ENCODE measurements at regions not wholly inside any gene's neighbourhood (a gene's known extent, or its start where the extent isn't known, plus 50 kb on each side); places are given as distances from the start of the nearest gene placed in this dataset.

DNA sequence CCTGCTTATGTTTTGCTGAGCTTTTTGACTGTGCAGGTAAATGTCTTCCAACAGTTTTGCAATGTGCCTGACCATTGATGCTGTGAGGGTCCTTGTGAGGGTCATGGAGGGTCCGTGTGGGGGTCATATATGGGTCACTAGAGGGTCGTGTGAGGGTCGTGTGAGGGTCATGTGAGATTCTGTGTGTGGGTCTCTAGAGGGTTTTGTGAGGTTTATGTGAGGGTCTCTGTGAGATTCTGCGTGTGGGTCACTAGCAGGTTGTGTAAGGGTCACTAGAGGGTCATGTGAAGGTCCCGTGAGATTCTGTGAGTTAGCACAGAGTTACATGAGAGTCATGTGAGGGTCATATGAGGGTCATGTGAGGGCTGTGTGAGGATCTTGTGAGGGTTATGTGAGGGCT lies 263.9 kb upstream of the B3GAT1 start:
- DNase-seq (ENCODE audit: low read depth in 2 of 2, low spot score in 1 of 2), result no peak

DNA sequence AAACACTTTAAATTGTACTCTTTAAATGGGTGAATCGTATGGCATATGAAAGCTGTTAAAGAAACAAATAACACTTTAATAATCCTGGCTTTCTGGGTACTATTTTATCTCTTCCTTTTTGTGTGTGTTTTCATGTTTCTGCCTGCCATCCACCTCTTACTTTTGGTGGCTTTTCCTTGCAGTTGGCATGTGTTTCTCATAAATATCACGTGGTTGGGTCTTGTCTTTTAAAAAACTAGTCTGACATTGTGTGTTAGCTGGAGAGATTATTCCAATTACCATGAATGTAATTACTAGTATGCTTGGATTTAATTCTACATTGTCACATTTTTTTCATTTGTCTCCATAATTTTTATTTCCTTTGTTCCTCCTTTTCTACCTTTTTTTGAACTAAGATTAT lies 262.9 kb upstream of the B3GAT1 start:
- DNase-seq (ENCODE audit: low read depth in 2 of 2, low spot score in 1 of 2), result no peak

DNA sequence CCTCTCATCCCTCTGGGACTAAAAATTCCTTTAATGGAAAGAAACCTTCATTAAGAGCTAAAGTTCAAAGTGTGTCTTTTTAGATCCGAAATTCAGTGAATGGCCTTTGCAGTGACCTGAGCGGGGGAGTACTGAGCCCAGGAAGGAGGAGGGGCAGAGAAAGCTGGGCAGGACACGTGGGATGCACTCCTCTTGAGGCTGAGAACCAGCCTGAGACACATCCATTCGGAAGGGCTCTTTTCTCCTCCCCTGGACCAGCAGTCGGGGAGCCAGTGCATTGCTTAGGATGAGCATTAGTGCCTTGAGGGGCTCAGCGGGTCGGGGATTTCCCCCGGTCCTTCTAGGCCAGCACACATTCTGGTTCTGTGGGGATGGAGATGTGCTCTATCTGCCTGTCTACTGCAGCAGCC lies 258.9 kb upstream of the B3GAT1 start:
- DNase-seq (ENCODE audit: low read depth in 2 of 2, low spot score in 1 of 2), result no peak

DNA sequence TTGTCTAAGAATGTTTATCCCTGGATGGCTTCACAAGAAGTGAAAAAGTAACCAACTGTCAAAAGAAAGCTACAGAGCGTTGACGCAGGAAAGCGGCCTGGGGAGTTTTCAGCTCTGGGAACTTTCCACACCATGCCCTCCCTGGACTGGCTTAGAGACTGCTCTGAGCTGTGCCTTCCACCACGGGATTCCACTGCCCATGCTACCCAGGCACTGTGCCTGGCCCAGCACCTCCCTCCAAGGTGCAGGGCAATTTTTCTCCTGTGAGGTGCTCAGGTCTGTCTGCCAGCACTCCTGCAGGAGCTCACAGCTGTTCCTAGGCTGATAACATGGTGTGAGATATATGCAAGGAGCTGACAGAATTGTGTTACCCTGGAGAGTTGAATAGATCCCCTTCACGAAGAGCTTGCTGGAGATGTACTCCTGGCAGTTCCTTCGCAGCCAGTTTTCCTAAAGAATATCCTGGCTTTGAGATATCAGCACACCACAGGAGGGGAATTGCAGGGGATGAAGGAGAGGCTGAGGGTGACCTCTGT lies 258.3 kb upstream of the B3GAT1 start:
- DNase-seq (ENCODE audit: low read depth in 2 of 2, low spot score in 1 of 2), result no peak

DNA sequence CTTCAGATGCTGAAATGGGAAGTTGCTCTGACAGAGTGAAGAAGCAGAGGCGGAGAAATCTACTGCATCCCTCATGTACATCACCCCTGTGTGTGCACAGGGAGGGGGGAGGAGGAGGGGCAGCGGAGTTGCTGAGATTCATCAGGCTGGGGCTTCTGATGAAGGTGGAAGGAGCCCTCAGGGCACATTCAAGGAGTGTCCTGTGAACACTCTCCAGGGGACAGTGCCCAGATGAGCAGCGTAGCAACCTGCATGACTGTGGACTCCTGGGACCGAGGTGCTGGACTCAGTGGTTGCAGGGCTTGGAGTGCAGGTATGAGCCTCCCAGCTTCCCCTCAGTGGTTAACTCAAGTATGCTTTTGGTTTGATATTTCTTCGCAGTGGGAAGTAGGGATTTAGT lies 257.8 kb upstream of the B3GAT1 start:
- DNase-seq (ENCODE audit: low read depth in 2 of 2, low spot score in 1 of 2), result no peak

DNA sequence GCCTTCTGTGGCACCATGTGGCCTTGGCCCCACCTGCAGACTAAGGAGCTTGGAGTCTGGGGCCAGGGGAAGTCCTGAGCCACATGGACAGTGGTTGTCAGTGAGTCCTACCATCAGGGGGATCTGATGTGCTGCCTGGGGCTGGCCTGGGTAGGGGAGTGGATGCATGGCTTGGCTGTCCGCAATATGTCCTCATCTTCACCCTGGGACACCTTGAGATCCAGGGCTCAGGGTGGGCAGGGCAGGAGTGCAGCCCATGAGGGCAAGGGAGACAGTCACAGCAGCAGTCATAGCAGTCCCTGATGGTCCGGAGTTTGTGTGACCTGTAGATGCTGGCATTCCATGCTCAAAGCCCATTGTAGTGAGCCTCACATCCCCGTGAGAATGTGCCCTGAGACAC lies 256.8 kb upstream of the B3GAT1 start:
- no peak for DNase-seq (ENCODE audit: low read depth in 2 of 2, low spot score in 1 of 2)

DNA sequence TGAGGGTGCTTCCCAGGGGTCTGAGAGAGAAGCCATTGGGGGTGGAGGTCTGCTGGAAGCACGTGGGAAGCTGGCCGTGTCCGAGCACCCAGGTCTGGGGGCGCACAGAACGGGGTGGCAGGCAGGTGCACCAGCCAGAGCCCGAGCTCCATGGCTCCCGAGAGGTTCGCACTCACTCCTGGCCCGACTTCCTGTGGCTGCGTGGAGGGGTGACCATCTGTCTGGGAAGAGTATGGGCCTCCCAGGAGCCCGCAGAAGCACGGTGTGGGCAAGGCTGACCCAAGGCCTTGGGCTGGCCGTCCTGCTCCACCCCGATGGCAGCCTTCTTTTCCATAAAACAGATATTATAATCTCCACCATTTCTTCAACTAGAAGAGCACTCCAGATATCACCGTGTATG lies 256.0 kb upstream of the B3GAT1 start:
- DNase-seq (ENCODE audit: low read depth in 2 of 2, low spot score in 1 of 2), result no peak

DNA sequence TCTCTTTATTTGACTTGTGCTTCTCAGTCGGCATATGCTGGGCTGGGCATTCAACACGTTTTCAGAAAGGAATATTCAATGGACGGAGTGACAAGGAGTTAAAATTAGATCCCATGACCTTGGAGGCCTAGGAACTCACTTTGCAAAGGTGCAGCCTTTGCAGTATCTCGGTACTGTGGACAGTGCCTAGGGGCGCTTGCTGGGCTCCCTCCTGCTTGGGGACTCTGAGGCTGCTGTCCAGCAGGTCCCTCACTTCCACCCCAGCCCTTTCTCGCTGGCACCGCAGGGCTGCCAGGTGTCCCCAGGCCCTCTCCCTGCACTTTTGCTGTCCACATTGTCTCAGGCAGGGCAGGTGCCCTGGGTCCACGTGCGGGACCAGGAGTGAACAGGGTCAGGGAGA lies 255.5 kb upstream of the B3GAT1 start:
- DNase-seq (ENCODE audit: low read depth in 2 of 2, low spot score in 1 of 2), result no peak

DNA sequence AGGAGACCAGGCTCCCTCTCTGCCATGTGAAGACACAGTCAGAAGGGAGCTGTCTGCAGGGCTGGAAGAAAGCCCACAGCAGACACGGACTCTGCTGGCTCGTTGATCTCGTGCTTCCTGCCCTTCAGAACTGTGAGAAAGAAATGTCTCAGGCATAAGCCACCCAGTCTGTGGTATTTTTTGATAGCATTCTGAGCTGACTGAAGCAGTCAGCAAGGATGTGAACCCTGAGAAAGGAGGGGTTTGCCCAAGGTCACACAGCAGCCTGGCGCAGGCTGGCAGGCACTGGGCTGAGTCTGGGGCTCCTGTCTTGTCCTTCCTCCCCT lies 255.1 kb upstream of the B3GAT1 start:
- no peak for DNase-seq (ENCODE audit: low read depth in 2 of 2, low spot score in 1 of 2)

DNA sequence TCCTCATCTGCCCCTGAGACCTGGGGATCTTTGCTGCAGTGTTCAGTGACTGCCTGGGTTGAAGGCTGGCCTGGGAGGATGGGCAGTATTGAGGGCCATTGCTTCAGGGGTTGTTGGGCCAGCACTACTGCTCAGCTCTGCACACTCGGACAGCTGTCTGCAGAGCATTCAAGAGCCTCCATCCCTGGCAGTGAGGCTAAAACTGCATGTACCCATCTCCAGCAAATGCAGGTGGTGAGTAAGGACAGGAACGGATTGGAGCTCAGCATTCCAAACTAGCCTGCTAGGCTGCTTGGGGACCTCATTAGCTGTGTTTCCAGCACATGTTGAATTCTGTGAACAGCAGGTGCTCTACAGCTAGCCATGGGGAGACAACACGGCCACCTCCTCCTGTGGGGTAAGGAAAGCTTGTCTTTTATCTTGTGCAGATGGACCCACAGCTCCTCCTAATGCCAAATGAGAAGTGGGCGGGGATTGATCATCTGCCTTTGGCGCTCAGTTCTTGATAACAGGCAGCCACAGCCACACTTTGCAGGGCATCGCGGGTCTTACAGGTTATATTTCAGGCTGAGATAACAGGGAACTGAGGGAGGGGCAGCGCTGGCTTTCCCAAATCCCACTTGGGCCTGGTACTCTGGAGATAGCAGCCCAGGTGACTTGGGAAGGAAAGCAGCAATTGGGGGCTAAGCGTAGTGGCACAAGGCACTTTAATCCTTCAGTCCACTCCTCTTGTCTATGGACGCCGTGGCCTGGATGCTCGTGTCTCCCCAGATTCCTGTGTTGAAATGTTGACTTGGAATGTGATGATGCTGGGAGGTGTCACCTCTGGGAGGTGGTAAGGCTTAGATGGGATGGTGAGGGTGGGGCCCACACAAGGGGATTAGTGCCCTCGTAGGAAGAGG lies 254.5 kb upstream of the B3GAT1 start:
- no peak for DNase-seq (ENCODE audit: low read depth in 2 of 2, low spot score in 1 of 2)

DNA sequence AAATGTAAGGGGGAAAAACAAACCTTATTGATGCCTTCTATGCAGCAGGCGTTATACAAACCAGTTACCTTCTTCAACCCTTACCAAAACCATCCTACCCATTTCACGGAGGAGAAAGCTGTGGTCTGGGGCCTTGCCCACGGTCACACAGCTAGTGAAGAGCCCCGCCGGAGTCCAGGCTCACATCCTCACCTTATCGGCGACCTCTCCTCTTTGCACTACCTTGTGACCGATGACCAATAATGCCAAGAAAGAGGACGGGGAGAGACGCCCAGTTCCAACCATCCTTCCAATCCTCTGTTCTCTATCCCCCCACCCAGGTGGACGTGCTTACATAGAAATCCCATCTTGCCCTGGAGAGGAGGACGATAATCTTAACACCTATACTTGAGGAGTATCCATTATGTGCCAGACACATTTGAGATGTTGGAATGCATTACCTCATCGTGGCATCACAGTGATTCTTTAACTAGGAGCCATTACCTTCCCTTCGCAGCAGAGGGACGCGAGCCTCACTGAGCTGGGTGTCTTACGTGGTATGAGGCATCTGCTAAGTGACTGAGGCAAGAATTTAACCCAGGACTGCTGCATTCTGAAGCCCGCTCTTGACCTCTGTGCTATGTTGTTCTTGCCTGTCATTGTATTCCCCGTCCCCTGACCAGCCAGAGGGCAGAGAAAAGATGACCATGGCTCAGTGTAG lies 253.7 kb upstream of the B3GAT1 start:
- no peak for DNase-seq (ENCODE audit: low read depth in 2 of 2, low spot score in 1 of 2)

DNA sequence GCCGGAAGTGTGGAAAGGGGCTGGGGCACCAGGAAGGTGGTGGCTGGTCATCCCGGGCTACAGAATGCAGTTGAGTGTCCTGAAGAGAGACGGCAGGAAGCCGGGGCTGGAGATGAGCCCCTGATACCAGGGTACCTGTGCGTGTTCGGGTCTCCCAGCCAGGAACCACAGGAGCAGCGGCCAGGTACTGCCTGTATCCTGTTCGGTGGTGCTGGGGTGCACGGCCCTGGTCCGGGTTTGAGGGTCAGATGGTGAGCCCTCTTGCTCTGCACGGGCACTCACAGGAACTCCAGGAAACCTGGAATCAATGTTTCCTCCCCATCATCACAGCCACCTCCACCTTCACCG lies 253.1 kb upstream of the B3GAT1 start:
- DNase-seq (ENCODE audit: low read depth in 2 of 2, low spot score in 1 of 2), result no peak

DNA sequence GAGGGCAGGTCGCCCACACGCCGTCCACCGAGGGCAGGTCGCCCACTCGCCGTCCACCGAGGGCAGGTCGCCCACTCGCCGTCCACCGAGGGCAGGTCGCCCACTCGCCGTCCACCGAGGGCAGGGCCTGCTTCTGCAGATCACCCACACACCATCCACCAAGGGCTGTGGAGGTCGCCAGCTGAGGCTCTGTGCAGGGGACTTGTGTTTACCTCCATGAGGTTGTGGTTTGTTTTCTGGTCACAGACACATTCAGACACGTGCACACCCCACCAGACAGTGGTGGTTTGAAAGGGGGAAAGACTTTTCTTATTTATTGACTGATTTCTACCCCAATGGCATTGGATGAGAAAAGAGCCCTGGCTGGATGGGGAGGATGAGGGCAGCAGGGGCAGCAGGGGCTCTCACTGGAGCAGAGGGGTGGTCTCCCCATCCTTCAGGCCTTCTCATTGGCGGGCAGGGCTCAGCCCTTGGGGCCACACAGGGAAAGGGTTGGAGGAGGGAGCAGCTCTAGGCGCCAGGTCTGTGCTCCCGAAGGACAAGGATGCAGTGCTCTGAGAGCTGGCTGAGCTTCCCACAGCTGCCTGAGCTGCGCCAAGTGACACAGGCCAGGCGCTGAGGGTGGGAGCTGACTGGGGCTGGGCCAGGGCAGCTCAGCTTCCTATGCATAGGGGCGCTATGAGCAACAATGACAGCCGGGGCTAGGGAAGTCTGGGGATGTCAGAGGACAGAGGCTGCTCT lies 252.6 kb upstream of the B3GAT1 start:
- DNase-seq (ENCODE audit: low read depth in 2 of 2, low spot score in 1 of 2), result no peak

DNA sequence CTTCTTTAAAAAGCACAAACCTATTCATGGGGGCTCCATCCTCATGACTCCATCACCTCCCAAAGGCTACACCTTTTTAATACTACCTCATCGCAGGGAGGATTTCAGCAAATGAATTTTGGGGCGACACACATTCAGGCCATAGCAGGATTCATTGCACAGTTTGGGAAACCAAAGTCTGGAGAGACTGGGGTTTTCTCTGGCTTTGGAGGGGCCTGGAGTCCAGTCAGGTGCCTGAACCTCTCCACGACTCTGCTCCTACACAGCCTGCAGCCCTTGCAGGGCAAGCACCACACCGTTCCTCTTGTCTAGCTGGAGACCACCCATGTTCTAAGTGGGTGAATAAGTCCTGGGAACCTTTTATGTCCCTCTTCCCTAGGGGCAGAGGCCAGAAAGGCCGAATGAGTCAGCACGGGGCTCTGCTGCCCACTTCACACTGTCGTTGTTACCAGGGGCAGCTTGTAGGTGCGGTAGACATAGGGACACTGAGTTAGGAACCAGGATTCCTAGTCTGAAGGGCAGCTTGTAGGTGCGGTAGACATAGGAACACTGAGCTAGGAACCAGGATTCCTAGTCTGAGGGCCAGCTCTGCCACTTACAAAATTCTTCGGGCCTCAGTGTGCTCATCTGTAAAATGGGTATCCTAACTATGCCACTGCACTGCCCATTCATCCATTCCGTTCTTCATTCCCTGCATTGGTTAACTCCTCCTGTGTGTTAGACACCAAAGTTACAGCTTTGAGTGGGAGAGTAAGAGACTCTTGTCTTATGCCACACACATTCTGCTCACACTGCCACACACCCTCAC lies 251.7 kb upstream of the B3GAT1 start:
- DNase-seq (ENCODE audit: low read depth in 2 of 2, low spot score in 1 of 2), result no peak

DNA sequence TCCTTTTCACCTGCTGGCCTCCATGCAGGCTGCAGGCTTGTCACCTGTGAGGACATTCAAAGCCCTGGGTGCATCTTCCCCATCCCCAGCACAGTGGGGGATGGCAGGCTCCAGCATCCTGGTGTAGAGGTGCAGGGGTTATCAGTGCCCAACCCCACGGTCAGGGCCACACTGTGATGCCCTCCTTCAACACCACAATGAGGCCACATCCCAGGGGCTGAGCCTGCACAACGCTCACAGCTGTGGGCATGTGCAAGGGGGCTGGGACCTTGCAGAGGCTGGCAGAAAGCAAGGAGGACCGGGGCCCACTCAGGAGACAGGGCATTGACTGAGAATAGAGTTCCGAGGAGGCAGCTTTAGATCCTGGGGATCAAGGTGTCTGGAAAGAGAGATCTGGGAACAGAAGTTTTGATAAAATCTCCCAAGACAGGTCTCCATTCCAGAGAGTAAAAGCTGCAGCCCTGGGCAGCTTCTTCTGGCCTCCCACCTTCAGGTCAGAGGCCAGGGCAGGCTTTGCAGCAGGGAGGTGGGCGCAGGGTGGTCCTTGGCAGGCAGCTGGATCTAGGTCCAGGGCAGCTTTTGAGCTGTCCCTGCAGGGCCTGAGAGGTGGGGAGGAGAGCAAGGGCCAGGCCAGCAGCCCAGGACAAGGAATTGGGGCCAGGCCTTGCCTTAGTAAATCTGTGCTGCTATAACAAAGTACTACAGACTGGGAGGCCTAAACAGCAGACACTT lies 250.8 kb upstream of the B3GAT1 start:
- DNase-seq (ENCODE audit: low read depth in 2 of 2, low spot score in 1 of 2), result no peak

DNA sequence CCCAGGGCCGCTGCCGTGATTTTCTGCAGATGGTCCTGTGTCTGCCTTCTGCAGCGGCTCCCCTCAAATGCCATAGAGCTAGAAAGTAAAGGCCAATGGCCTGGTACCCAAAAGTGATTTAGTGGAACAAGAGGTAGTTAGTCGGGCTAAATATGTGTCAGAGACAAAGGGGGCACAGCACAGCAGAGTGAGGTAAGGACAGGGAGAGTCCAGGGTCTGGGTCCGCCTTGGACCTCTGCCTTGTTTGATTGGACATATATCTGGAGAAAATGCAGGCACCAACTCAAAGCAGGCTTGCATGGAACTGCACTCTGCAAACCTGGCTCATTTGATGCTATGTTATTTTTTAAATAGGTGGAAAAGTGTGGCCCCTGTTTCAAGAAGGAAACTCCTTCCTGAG lies 249.6 kb upstream of the B3GAT1 start:
- DNase-seq (ENCODE audit: low read depth in 2 of 2, low spot score in 1 of 2), result no peak

DNA sequence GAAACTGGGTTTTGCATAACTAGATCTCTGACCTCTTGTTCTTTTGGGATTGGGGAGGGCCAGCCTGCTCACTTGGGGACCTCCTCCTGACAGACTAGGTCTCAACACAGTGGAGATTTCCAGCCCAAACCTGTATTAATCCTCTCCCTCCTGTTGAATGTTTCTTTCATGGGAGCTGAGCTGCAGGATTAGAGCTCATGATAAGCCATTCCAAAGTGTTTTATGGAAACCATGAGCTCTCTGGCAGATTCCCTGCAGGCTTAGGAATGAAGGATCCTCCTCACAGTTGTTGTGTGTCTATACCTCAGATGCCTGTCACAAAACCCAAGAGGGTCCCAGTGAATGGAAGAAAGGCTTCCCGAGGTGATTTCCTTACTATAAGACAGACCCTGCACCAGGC lies 248.4 kb upstream of the B3GAT1 start:
- no peak for DNase-seq (ENCODE audit: low read depth in 2 of 2, low spot score in 1 of 2)

DNA sequence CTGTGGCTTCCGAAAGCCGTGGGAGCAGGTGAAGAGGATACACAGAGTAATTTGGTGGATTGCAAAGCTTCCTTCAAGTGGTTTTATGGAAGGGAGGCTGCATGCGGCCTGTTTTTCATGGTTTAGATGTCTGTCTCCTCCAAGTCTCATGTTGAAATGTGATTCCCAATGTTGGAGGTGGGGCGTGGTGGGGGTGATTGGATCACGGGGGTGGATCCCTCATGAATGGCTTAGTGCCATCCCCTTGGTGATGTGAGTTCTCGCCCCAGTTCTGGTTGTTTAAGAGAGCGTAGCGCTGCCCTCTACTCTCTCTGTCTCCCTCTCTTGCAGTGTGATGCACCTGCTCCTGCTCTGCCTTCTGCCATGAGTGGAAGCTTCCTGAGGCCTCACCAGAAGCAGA lies 247.8 kb upstream of the B3GAT1 start:
- DNase-seq (ENCODE audit: low read depth in 2 of 2, low spot score in 1 of 2), result no peak

DNA sequence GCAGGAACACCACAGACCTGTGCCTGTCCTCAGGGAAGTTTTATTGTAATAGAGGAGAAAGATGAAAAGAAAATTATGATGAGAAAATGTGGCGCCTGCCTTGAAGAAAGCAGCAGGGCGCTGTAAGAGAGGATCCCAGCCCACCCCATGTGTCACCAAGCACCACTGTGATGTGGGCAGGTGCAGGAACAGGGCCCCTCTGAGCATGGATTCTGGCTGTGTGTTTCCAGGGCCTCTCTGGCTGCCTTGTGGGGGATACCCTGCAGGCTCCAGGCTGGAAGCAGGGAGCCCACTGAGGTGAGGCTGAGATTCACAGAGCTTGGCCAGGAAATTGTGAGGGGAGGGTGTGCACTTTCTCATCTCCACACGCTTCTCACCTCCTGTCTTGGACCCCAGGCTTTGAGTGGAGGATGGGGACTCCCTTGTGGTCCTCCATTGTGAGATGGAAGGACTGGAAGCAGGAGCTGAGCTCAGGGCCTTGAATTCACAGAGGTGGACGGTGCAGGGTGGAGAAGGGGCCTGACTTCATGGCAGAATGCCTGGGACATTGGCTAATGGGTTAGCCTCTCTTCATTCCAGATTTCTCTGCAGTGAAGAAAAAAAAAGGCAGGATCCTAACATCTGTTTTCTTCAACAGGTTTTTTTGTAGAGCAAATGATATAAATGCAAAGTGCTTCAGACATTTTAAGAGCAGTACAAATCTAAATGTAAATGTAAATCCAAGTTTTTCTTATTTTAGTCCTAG lies 246.6 kb upstream of the B3GAT1 start:
- DNase-seq (ENCODE audit: low read depth in 2 of 2, low spot score in 1 of 2), result no peak

DNA sequence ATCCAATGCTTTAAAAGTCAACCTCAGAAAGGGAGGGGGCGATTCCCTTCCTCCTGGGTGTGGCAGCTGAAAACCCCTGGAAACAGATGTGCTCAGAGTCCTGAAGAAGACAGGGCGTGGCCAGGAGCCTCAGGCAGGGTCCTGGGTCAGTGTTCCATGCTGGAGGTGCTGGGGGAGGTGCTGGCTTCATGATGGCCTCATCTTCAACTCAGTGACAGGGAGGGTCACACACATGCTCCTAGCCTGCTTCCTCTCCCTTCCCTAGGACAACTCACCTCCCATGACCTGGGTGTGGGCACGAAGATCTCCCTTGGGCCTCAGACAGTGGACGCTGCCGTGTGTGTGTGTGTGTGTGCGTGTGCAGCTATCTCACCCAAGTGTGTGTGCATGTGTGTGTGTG lies 245.6 kb upstream of the B3GAT1 start:
- no peak for DNase-seq (ENCODE audit: low read depth in 2 of 2, low spot score in 1 of 2)

Measured in stimulated activated CD8-positive, alpha-beta memory T cell treated with anti-CD3 and anti-CD28 coated beads, Interleukin-4, amount 100 ng/mL, for 4 hours (primary cell).